ENCODE measurements at regions not wholly inside any gene's neighbourhood (a gene's known extent, or its start where the extent isn't known, plus 50 kb on each side); places are given as distances from the start of the nearest gene placed in this dataset.

GRCh38 chr1:25062621-25063255 lies 132.7 kb upstream of the RUNX3 start:
- Histone ChIP-seq H3K4me1 (ENCODE audit: control insufficient read depth in 2 of 2, insufficient read depth in 2 of 2, low read length in 2 of 2) (no peaks in the 10 kb centered on the region), H2AFZ (ENCODE audit: insufficient read depth, low read depth, low read length, poor library complexity, severe bottlenecking) (no peak overlapping the region), H3K9ac (ENCODE audit: low read length) (no peak overlapping the region), H3K4me3 (ENCODE audit: control extremely low read depth in 1 of 5, extremely low read depth in 1 of 5, insufficient read depth in 1 of 5, low read depth in 2 of 5, low read length in 4 of 5) (no peak overlapping the region), H3K36me3 (replicated peaks in 1 of 2; ENCODE audit: control extremely low read depth in 1 of 2, control insufficient read depth in 1 of 2, extremely low read depth in 1 of 2, insufficient read depth in 2 of 2, low read length in 1 of 2) (no peaks in the 10 kb centered on the region), H3K27ac (ENCODE audit: low read length in 2 of 2) (no peak overlapping the region), H3K27me3 (replicated peaks in 1 of 4; ENCODE audit: control extremely low read depth in 1 of 4, control insufficient read depth in 3 of 4, insufficient read depth in 4 of 4, low read length in 3 of 4) (peaks cover 0 to 1% (median 0%) of the 10 kb centered on the region in 4 experiments), H3K4me2 (replicated peaks; ENCODE audit: low read depth, low read length, poor library complexity, severe bottlenecking) (no peak overlapping the region), H3K9me3 (ENCODE audit: control extremely low read depth in 1 of 3, control insufficient read depth in 2 of 3, insufficient read depth in 1 of 3, low read length in 2 of 3) (no peaks in the 10 kb centered on the region), H4K20me1 (ENCODE audit: control insufficient read depth, insufficient read depth, low read length, poor library complexity, severe bottlenecking) (no peaks in the 10 kb centered on the region), H3K79me2 (ENCODE audit: control insufficient read depth, insufficient read depth, low read length) (no peaks in the 10 kb centered on the region)
- CTCF ChIA-PET = no interaction called here
- no peaks in the 10 kb centered on the region for H3K9me3 Mint-ChIP-seq (ENCODE audit: insufficient read depth)
- H3K27me3 Mint-ChIP-seq = peaks cover 3% of the 10 kb centered on the region
- H3K4me1 Mint-ChIP-seq = peaks cover 10% of the 10 kb centered on the region
- POLR2A ChIA-PET = no interaction called here
- WGBS (ENCODE audit: insufficient coverage) = 97% methylated on average over 3 of the region's 4 CpGs
- DNase-seq (no peak), ATAC-seq (ENCODE audit: low read depth) (no peak)
- no peak overlapping the region for H3K27ac Mint-ChIP-seq
- intact Hi-C loops (cut with micrococcal nuclease) = no loop called here
- no peak overlapping the region for H3K4me3 Mint-ChIP-seq
- no peak for TF ChIP-seq CTCF (IDR thresholded peaks at IDR 0.05)
- no peak for TF ChIP-seq EZH2 (IDR thresholded peaks at IDR 0.05; ENCODE audit: borderline replicate concordance, insufficient read depth, low read depth, low read length, poor library complexity, severe bottlenecking)

DNA sequence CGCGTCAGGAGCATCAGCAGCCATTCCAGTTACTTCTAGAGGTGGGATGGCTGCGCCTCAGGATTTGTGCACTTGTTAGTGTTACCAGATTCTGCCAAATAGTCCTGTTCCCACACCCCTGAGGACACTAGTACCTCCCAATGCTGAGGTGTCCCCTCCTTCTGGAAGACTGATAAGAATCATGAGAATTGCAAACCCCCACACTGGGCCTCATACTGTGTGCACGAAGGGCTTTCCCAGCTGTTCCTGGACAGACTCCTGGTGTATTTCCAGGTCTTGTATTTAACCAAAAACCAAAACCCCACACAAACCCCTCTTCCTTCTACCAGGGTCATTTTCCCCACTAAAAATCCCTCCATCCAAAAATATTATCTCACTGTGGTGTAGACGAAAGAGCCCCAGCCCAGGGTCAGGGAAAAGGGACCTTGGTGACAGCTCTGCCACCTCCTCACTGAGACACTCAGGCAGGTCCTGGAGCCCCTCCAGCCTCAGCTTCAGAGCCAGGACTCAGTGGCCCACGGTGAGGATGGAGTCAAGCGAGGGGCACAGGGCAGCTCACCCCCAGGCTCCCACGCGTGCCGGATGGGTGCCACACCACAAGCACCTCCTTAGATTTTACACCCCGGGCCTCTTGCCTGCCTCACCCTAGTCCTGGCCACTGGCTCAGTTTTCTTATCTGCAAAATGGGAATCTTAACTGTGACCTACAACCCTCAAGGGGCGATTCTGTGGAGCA lies 131.4 kb upstream of the RUNX3 start:
- Histone ChIP-seq H3K4me1 (ENCODE audit: control insufficient read depth in 2 of 2, insufficient read depth in 2 of 2, low read length in 2 of 2) (no peaks in the 10 kb centered on the region), H3K27me3 (replicated peaks in 1 of 4; ENCODE audit: control extremely low read depth in 1 of 4, control insufficient read depth in 3 of 4, insufficient read depth in 4 of 4, low read length in 3 of 4) (peaks cover 0 to 7% (median 0%) of the 10 kb centered on the region in 4 experiments), H3K9me3 (ENCODE audit: control extremely low read depth in 1 of 3, control insufficient read depth in 2 of 3, insufficient read depth in 1 of 3, low read length in 2 of 3) (no peaks in the 10 kb centered on the region), H3K79me2 (ENCODE audit: control insufficient read depth, insufficient read depth, low read length) (no peaks in the 10 kb centered on the region), H3K36me3 (replicated peaks in 1 of 2; ENCODE audit: control extremely low read depth in 1 of 2, control insufficient read depth in 1 of 2, extremely low read depth in 1 of 2, insufficient read depth in 2 of 2, low read length in 1 of 2) (no peaks in the 10 kb centered on the region), H3K27ac (ENCODE audit: low read length in 2 of 2) (no peak overlapping the region), H3K4me3 (ENCODE audit: control extremely low read depth in 1 of 5, extremely low read depth in 1 of 5, insufficient read depth in 1 of 5, low read depth in 2 of 5, low read length in 4 of 5) (no peak overlapping the region), H3K9ac (ENCODE audit: low read length) (no peak overlapping the region), H3K4me2 (replicated peaks; ENCODE audit: low read depth, low read length, poor library complexity, severe bottlenecking) (no peak overlapping the region), H2AFZ (ENCODE audit: insufficient read depth, low read depth, low read length, poor library complexity, severe bottlenecking) (no peak overlapping the region), H4K20me1 (ENCODE audit: control insufficient read depth, insufficient read depth, low read length, poor library complexity, severe bottlenecking) (no peaks in the 10 kb centered on the region)
- no peak for ATAC-seq (ENCODE audit: low read depth)
- no peak overlapping the region for H3K4me3 Mint-ChIP-seq
- ChIA-PET CTCF (no interaction called here), POLR2A (no interaction called here)
- 96% methylated on average over 12 of the region's 12 CpGs for WGBS (ENCODE audit: insufficient coverage)
- DNase-seq = no peak
- H3K4me1 Mint-ChIP-seq = peaks cover 10% of the 10 kb centered on the region
- TF ChIP-seq EZH2 (IDR thresholded peaks at IDR 0.05; ENCODE audit: borderline replicate concordance, insufficient read depth, low read depth, low read length, poor library complexity, severe bottlenecking) = no peak
- TF ChIP-seq CTCF (IDR thresholded peaks at IDR 0.05) = no peak
- peaks cover 5% of the 10 kb centered on the region for H3K27me3 Mint-ChIP-seq
- H3K27ac Mint-ChIP-seq = no peak overlapping the region
- no peaks in the 10 kb centered on the region for H3K9me3 Mint-ChIP-seq (ENCODE audit: insufficient read depth)
- intact Hi-C loops (cut with micrococcal nuclease) = no loop called here
